GM12872 (cell line): ENCODE measurements at regions not wholly inside any gene's neighbourhood (a gene's known extent, or its start where the extent isn't known, plus 50 kb on each side); places are given as distances from the start of the nearest gene placed in this dataset.

Source experiments
- TF ChIP-seq, protein P1 (sequence below): IDR thresholded peaks from 3 replicates; pipeline ENCODE4 v1.5.1; 2011; ENCODE audit warnings: low read depth, mild to moderate bottlenecking, low read length, moderate library complexity; ENCODE audit not compliant: insufficient read depth

- TF ChIP-seq, protein P1, sequence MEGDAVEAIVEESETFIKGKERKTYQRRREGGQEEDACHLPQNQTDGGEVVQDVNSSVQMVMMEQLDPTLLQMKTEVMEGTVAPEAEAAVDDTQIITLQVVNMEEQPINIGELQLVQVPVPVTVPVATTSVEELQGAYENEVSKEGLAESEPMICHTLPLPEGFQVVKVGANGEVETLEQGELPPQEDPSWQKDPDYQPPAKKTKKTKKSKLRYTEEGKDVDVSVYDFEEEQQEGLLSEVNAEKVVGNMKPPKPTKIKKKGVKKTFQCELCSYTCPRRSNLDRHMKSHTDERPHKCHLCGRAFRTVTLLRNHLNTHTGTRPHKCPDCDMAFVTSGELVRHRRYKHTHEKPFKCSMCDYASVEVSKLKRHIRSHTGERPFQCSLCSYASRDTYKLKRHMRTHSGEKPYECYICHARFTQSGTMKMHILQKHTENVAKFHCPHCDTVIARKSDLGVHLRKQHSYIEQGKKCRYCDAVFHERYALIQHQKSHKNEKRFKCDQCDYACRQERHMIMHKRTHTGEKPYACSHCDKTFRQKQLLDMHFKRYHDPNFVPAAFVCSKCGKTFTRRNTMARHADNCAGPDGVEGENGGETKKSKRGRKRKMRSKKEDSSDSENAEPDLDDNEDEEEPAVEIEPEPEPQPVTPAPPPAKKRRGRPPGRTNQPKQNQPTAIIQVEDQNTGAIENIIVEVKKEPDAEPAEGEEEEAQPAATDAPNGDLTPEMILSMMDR, result no peak
Observed at GRCh38 chr15:31151301-31152233, 50.0 kb upstream of the TRPM1 start.

- TF ChIP-seq, protein P1, result no peak
Observed at GRCh38 chr15:31153531-31153930, 52.0 kb upstream of the TRPM1 start.

DNA sequence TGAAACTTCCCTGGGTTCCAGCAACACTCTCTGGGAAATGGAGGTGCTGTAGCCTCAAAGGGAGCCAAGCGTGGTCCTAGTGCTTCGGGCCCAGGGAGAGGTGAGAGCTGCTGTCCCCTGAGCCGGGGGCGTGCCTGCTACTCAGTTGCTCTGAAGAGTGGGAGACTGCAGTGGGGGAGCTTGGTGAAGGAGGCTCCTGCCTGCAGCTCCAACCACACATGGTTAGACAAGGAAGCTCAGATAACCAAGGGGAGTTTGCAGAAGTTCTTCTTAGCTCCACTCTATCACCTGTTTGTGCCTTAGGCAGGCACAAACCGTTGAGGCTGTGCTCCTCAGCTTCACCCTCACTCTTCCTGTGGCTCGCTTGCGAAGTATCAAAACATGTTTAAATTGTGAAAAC, 53.6 kb upstream of the TRPM1 start:
- TF ChIP-seq, protein P1, result no peak

DNA sequence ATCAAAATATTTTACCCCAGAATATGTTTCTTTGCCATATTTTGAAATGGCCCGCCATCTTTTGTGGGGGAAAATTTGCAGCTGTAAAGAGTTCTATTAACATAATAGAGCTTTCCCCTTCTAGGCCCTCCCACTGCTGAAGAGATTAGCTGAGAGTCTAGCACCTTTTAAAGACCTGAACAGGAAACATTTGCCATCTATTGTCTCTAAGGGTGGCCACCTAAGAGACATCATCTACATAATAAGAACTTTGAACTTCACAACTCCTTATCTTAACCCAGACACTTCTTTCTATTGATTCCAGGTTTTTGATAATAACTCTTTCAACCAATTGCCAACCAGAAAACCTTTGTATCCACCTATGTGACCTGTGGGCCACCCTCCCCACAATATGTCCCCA, 54.7 kb upstream of the TRPM1 start:
- TF ChIP-seq, protein P1, result no peak

DNA sequence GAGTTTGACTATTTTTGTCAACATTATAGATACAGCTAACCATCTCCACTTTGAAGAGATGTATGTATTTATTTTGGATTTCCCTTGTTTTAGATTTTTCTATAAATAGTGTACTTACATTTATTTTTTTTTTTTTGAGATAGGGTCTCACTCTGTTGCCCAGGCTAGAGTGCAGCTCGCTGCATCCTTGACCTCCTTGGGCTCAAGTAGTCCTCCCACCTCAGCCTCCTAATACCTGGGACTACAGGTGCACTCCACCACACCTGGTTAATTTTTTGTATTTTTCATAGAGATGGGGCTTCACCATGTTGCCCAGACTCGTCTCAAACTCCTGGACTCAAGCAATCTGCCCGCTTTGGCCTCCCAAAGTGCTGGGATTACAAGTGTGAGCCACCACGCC, 55.3 kb upstream of the TRPM1 start:
- TF ChIP-seq, protein P1, result no peak

DNA sequence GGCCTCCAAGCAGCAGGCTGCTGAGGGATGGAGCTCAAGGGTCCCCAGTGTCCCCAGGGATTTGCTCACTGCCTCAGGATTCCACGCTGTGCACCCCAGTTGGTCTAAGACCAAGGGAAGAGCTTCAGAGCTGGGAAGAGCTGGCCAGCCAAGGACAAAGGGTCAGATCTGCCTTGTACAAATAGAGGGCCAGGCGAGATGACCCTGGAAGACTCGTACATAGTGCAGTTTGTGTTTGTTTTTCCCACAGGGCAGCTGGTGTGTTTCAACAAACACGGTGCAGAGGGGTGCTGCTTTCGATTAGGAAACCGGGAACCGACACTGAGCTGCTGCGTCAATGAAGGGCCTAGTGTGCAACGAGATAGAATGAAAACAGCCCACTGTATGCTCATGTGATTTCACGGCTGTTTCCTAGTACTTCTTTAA, 56.1 kb upstream of the TRPM1 start:
- TF ChIP-seq, protein P1, result no peak

GRCh38 chr15:31158858-31159569, 57.5 kb upstream of the TRPM1 start:
- TF ChIP-seq, protein P1, result no peak
